ENCODE measurements at regions not wholly inside any gene's neighbourhood (a gene's known extent, or its start where the extent isn't known, plus 50 kb on each side); places are given as distances from the start of the nearest gene placed in this dataset.
"Not testable (repeated sequence)": the region's sequence is repeated elsewhere in the genome, so short reads cannot be mapped to it uniquely, and the experiment has no call there.

- TF ChIP-seq REST (IDR thresholded peaks at IDR 0.05; ENCODE audit: low read depth, low read length); CTCF (IDR thresholded peaks at IDR 0.05); POLR2AphosphoS5 (IDR thresholded peaks at IDR 0.05; ENCODE audit: low read depth, low read length); EP300 (IDR thresholded peaks at IDR 0.05; ENCODE audit: borderline replicate concordance in 1 of 2, low read depth in 1 of 2, low read length in 1 of 2): not testable (repeated sequence)
Measured at GRCh38 chr19:34620134-34620533, 56.8 kb downstream of the SCGB2B2 start.
